Hematopoietic multipotent progenitor cell treated with erythropoietin and hydrocortisone succinate and interleukin-3 and kit ligand, for 15 days (in vitro differentiated cells): ENCODE measurements at regions not wholly inside any gene's neighbourhood (a gene's known extent, or its start where the extent isn't known, plus 50 kb on each side); places are given as distances from the start of the nearest gene placed in this dataset.

ENCODE experiments used
- DNase-seq: peaks from one replicate; pipeline ENCODE4 v3.0.0-alpha.2; 2015; ENCODE audit warnings: low spot score

DNA sequence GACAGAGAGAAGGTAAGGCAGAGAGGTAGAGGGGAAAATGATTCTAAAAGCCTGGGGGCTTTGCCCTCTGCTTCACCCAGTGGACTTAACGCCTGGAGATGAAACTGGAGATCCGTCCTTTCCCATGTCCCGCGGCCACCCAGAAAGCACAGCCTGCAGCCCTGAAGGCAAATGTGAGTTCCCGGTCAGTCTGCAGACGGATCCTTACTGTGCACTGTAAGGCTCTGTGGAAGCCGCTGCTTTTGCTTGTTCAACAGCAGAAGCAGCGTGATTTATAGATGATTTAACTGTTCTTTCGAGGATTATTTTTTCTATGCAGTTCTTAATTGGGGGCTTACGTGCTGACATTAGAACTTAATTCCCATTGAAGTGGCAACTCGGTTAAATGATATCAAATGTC is 290.4 kb downstream of the FOXL1 start:
- no peak for DNase-seq

DNA sequence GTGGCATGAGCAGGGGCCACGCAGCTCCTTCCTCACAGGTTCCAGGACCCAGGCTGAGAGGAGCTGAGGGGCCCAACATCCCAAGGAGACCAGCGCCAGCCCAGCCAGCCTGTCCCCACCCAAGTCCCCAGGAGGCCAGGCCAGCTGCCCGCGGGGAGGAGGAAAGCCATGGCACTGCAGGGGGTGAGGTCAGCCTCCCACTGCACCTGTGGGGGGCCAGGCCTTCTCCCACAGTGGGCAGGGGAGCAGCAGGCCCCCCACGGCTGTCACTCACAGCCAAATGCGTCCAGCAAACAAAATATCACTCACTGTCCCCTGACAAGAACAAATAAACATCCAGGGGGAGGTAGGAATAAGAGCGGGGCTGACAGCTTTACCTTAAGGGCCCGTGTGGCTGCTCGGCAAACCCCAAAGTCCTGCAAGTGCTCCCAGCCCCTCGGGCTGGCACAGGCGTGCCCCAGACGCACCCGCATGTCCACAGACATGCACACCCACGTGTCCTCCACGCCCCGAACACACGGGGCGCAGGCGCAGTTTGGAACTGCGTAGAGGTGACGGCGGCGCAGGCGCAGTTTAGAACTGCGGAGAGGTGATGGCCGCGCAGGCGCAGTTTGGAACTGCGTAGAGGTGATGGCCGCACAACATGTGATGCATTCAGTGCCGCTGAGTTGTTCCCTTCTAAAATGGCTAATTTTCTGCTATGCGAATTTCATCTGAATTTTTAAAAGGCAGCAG is 291.1 kb downstream of the FOXL1 start:
- DNase-seq: no peak

DNA sequence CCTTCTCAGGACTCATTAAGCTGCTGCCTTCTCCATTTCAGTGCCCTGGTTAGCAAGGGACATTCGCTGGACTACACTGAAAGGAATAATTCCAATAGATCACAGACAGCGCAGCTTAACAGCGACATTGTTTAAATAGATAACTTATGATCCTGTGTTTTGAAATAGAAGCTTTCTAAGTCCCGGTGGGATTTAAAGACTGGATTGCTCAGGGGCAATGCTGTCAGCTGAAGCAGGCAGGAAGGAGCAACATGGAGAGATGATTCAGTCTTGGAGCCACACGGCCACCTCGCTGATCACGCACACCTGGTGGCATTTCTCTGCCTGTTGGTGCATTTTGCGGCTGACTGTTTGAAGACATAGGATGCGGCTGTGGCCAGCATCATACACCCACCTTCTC is 292.0 kb downstream of the FOXL1 start:
- DNase-seq: no peak

DNA sequence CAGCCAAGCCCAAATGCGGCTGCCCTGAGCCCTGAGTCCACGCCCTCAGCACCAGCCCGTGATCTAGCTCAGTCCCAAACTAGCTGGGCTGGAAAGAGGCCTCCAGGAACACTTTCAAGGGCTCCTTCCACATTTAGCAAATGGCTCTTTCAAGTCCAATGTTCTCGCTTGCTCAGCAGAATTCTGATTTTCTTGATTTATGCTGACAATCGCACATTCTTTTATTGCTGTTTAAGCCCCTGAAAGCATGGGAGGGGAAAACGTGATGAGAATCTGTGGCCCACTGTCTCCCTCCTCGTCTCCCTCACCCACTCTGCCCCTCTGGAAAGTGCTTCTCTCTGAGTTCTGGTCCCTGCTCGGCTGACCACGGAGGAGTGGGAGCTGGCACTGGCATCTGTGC is 293.8 kb downstream of the FOXL1 start:
- DNase-seq: no peak

DNA sequence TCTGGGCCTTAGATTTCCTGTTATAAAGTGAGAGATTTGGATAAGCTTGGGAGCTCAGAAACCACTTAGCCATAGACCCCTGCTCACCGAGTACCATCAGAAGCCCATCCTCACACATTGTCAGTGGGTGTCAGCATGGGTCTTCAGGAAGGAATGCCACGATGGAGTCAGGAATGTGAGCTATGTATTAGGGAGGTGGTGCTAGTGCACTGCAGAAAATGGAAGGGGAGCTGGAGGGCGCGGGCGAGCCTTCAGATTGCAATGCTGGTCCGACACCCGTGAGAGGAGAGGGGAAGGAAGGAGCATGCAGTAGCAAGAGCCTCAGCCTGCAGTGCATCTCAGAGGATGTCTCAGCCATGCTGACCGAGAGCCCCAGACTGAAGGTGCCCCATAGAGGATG is 294.5 kb downstream of the FOXL1 start:
- no peak for DNase-seq

DNA sequence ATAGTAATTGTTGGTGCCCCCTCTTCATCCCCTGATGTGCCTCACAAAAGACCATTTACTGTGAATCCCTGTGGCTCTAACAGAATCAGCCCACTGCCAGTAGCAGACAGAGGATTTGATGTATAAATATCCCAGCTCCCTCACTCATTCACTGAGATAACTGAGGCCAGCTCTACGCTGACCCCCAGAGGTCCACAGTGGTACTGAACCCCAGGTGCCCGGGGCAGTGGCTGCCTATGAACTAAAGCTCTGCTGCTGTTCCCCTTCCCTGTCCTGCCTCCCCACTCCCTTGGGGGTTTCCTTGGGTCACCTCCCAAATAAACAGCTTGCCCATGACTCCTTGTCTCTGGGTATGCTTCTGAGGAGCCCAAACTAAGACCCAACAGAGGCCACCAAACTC is 295.8 kb downstream of the FOXL1 start:
- DNase-seq: no peak

DNA sequence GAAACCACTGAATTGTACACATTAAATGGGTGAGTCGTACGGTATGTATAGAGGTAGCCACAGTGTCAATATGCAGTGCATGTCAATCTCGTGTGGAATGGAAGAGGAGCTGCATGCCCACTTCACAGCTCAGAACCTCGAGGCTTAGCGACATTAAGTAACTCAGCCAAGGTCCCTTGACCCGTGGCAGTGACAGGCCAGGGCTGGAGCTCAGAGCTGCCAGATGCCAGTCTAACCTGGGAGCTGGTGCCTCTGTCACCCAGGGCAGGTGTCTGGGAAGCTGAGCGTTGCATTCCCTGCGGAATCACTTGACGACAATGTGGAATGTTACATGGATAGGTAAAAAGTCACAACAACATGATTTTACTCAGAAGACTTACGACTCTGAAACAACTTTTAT is 298.1 kb downstream of the FOXL1 start:
- no peak for DNase-seq

DNA sequence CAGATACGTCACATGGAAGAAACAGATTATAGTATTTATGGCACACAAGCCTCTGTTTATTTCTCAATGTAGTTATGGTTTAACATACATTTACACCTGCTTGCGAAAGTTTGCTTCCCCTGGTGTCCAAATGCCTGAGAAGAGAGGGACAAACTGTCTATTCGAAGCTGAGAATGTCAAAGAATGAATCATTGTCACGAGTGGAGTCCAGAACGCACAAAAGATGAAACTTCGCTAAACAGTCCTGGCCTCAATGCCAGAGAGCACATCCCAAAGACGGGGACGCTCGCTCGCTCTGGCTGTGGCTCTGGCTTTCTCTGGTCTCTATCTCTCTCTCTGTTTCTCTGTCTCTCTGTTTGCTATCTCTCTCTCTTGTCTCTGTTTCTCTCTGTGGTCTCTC is 298.8 kb downstream of the FOXL1 start:
- no peak for DNase-seq

DNA sequence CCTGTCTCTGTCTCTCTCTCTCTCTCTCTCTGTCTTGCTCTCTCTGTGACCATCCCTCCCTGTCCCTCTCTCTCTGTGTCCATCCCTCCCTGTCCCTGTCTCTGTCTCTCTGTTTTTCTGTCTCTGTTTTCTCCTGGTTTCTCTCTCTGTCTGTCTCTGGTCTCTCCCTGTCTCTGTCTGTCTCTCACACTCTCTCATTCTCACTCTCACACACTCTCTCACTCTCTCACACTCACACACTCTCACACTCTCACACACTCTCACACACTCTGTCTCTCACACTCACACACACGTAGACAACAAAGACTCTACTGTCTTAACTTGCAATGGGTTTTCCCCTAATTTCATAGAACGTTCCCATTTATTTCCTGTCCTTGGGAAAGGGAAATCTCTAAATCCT is 299.5 kb downstream of the FOXL1 start:
- no peak for DNase-seq

DNA sequence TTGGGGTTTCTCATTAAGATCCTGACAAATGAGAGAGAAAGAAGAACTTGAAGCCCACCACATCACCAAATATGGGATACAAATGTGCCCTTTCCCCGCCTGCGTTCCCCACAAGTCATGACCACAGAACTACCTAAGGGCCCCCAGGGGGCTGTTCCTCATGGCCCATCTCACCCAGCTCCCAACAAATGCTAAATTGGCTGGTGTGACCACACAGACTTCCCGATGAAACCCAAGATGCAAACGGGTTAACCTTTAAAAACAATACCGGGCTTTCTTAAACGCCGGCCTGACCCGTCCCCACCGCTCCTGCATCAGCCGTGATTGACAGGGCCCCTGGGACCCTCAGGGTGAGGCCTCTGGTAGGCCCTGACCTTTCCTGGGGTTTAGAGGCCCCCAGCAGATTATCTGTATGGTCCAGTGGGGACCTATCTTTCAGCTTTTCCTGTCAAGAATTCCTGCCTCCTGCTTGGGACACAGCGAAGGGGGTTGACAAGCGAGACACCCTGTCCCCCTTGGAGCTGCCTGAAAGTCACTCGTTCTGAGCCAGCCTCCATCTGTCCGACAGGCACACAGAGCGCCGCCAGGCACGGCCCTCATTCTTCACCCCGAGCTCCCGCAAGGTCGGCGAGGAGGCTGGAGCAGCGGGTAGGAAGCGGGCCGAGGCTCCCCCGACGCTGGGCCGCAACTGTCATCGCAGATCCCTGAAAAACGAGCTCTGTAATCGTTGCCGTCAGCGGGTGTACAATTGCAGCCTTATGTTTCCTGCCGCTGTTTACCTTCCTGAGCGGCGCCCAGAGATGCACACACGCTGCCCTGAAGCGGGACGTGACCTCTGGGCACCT is 300.1 kb downstream of the FOXL1 start:
- DNase-seq: no peak

DNA sequence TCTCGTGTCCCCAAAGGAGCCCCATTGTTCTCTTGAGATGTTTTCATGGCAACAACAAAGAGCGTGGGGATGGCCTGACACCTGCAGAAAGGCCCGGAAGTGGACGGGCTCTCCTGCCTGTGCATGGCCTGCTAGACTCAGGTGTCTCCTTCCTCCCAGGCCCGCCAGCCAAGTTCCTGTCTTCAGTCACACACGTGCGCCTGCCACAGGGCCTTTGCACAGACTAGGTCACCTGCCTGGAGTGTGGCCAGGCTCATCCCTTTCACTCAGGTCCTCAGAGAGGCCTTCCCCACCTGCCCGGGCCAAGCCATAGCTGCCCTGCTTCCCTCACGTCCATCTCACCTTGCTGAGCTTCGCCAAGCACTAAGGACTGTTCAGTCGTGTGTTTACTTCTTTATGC is 300.9 kb downstream of the FOXL1 start:
- no peak for DNase-seq

DNA sequence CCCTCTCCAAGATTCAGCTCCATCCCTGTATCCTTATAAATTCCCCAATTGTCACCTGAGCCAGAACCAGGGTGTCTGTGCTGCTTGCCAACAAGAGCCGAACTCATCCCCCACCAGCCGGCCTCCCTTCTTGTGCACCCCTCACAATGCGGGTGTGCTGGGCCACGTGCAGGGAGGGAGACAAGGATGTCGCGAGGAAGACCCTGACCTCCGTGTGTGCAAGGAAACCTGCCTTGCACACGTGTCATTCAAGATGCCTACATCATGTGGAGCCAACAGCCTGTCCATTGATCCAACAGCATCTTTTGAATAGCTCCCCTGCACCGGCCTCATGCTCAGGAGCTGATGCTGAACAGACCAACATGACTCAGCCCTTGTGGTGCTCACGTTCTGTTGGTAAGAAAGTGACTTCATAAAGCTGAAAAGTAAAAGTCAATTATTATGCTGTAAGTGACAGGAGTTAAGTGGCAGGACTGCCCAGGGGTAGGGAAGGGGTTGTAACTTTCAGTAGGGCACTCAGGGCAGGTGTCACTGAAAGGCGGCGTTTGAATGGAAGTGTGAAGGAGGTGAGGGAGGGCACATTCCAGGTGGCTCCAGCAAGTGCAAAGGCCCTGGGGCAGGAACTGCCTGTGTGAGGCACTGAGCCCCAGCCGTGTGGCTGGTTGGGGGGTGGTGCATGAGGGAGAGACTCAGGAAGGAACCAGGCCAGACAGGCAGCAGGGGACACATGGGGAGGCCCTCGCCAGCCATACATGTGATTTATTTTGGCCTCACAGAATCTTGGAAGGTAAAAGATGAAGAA is 302.2 kb downstream of the FOXL1 start:
- DNase-seq: no peak

DNA sequence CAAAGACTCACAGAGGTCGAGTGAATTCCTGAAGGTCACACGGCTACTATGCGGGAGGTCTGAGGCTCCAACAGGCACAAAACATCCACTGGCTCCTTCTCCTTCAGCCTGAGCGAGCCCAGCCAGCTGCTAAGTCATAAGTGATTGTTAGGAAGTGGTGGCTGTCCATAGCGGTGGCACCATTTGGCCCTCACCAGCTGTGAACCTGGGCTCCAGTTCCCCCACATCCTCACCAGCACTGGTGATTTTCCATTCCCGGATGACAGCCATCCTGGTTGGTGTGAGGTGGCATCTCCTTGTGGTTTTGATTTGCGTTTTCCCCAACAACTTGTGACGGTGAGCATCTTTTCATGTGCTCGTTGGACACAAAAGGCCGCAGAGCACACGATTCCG is 302.8 kb downstream of the FOXL1 start:
- DNase-seq: no peak

DNA sequence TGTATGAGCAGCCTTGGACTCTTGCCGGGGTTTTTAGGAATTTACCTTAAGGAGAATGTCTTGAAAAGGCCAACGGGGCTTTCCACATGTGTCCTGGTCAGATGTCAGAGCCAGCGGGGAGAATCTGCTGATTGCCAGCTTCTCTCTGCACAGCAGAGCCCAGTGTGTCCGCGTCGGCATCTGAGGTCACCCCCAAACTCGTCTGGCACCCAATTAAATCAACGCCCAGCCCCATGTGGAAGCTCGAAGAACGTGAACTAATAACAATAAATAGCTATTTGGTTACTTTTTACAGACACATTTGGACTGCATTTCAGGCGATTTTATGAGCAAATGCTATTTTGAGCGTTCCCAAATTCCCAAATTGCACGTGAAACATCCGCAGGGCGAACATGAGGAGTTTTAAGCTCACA is 303.5 kb downstream of the FOXL1 start:
- no peak for DNase-seq

DNA sequence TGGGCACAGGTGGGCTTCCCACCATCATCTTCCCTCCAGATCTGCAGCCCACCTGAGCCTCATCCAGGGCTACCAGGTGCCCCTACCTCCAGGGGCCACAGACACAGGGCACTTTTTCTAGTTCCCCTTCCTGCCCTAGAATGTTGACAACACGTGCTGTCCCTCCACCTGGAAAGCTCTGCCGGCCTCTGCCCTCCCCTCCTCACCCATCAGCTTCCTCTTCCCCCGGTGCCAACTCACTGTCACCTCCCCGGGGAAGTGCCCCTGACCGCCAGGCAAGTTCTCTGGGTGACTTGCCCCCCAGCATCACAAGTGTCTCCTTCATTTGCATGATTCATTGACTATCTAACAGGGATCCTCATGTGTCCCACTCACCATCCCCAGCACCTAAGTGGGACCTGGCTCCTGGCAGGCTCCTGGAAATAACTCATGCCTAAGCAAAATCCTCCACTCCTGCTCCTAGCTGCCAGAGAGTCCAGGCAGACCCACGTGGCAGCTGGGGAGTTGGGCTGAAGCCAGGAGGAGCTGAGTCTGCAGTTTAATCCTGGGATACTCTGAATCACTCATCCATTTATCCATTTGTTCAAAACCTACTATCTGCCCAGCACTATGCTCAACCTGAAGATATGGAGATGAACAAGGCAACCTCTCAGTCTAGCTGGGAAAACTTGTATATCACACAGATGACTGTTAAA is 304.4 kb downstream of the FOXL1 start:
- DNase-seq: no peak

DNA sequence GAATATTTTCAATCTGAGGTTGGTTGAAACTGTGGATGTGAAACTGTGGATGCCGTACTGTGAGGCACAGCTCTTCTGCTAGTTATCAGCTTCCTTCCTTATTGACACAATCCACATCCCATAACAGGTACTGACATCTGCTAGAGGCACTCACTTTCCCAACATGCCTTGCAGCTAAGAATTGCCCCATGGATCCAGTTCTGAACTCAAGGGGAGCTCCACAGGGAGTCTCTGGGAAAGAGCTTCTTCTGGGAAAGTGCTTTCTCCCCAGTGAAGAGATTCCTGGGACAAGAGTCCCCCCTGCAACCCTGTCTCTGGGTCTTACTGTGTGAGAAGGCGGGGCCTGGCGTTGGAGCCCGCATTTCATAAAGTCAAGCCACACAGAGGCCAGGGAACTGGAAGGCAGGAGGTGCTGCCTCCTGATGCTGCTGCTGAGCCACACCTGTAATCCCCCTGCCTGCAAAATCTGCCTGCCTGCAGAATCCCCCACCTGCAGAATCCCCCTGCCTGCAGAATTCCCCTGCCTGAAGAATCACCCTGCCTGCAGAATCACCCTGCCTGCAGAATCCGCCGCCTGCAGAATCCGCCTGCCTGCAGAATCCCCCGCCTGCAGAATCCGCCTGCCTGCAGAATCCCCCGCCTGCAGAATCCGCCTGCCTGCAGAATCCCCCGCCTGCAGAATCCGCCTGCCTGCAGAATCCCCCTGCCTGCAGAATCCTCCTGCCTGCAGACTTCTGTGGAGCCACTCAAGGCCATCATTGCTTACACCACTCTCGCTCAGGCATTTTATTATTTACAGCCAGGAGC is 305.4 kb downstream of the FOXL1 start:
- no peak for DNase-seq

DNA sequence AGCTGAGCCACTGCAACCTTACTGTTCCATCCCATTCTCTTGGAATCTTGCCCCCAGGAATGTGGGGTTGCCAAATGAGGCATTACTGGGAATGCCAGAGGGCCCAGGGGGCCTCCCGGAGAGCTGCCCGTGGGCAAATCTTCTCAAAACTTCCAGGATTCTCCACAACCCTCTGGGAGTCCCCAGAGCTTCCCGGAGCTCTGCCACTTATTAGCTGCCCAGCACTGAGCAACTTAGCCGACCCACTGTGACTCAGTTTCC is 306.0 kb downstream of the FOXL1 start:
- no peak for DNase-seq

DNA sequence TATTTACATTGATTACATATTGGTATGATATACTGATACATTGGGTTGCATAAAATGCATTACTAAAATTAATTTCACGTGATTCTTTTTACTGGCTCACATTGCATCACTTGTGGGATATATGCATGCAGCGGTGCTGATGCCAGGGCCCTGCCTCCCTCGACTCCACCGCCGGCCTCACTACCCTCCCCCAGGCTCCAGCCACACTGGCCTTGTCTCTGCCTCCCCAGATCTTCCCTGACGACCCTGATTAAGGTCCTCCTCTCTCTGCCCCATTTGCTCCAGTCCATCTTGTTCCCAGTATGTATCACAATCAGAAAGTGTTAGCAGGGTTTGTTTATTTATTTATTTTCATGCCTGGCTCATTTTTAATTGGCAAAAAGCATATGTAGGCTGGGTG is 306.8 kb downstream of the FOXL1 start:
- no peak for DNase-seq

DNA sequence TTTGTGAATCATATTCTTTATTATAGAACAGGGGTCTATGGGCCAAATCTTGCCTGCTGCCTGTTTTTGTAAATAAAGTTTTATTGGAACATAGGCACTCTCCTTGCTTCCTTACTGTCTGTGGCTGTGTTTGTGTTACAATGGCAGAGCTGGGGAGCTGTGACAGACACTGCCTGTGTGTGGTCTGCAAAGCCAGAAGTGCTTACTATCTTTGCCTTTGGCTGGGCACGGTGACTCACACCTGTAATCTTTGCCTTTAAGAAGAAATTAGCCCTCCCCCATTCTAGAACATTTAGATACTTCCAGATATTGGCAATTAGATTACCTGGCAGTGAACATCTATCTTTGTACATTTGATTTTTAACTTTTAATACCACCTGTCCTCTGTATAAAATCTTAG is 308.3 kb downstream of the FOXL1 start:
- no peak for DNase-seq

DNA sequence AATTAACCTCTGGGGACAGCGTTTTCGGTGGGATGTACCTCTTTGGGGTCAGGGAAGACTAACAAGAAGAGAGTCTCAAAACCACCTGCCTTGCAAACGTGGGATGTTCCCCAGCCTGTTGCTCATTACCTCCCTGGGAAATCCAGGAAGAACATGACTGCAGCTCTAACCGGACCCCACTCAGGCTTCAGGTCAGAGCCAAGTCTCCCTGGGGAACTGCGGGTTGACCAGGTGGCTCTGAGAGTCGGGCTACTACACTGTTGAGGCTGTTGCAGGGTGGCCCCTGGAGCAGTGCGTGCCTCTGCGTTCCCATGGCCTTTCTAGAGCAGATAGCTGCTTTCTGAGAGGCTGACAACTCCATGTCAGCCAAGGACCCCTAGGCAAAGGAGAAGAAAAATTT is 309.1 kb downstream of the FOXL1 start:
- DNase-seq: no peak

DNA sequence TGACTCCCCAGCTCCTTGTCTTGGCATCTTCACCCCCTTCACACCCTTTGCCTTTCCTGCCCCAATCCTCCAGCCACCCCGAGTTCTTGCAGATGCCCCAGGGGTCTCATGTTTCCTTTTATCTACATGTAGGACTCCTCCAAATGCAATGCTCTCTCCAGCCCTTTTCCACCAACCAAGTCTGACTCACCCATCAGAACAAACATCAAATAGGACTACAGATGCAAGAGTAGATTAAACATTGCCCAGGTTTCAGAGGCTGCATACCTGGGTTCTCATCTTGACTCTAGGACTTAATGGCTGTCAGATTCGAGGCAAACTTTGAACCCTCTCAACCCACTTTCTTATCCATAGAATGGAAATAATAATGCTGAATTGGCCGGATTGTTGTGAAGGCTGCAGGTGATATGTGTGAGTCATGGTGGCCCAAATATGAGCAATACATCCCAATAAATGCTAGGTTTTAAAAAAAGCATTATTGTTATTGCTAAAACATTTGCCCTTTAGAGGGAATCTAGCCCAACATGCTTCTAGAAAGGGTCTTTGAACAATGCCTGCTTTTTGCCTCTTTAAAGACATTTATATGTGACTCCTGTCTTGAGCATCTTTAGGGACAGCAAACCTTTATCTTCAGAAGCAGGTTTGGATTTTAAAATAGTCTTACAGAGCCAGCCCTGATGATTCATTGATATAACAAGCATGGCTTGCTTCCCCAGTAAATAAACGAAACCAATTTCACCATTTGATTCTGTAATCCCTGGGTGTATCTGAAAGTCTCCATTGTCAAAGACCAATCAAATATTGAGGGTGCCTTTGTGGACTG is 310.1 kb downstream of the FOXL1 start:
- no peak for DNase-seq
